Ovary (tissue), 7 donors: ENCODE measurements at regions not wholly inside any gene's neighbourhood (a gene's known extent, or its start where the extent isn't known, plus 50 kb on each side); places are given as distances from the start of the nearest gene placed in this dataset.

Experiments used
- DNase-seq, 5 donors: peaks; one replicate each; pipeline ENCODE4 v3.0.0-alpha.2; 2019 to 2020
- H3K27ac ChIP-seq, 2 donors: fragments of 200-600 bp; one replicate each; pipeline versions ENCODE4 v1.5.1 to v1.8.0; 2019 to 2022
- H3K27me3 ChIP-seq: fragments of 200-600 bp; one replicate; pipeline ENCODE4 v1.8.0; 2022
- H3K36me3 ChIP-seq: fragments of 200-600 bp; sonication (generic); one replicate; pipeline ENCODE4 v1.5.1; 2019
- H3K4me1 ChIP-seq: one replicate; pipeline ENCODE4 v1.8.1; 2013; ENCODE audit warnings: mild to moderate bottlenecking, moderate library complexity; ENCODE audit not compliant: insufficient read depth
- H3K4me3 ChIP-seq: fragments of 200-600 bp; sonication (generic); one replicate; pipeline ENCODE4 v1.5.1; 2017
- H3K9me3 ChIP-seq, 2 donors: fragments of 200-600 bp in 1 of 2; sonication (generic) in 1 of 2; one replicate each; pipeline versions ENCODE4 v1.5.1 to v1.8.1; 2013 to 2019; ENCODE audit warnings: mild to moderate bottlenecking in 1 of 2, moderate library complexity in 1 of 2
- CTCF ChIP-seq, 3 donors: fragments of 450-650 bp in 2 of 3; fragments of 200-600 bp in 1 of 3; IDR thresholded peaks; one replicate each; pipeline versions ENCODE4 v1.5.1 to v1.8.0; 2016 to 2022; ENCODE audit warnings: antibody characterized with exemption in 3 of 3, mild to moderate bottlenecking in 1 of 3
- EP300 ChIP-seq: sonication (generic); formaldehyde crosslinking; IDR thresholded peaks from one replicate; pipeline ENCODE4 v1.6.1; 2017; ENCODE audit warnings: antibody characterized with exemption
- POLR2A ChIP-seq: fragments of 450-650 bp; IDR thresholded peaks from one replicate; pipeline ENCODE4 v1.6.1; 2017; ENCODE audit warnings: antibody characterized with exemption, mild to moderate bottlenecking, moderate library complexity
- WGBS, 3 donors: extraction: QIAGEN DNeasy Blood & Tissue Kit in 1 of 3; methylation state at CpG; one replicate each; pipeline versions ENCODE4 v1.1.5 to v1.1.7; 2013 to 2017; 5-methylcytosine and 5-hydroxymethylcytosine counted together
- intact Hi-C, 4 donors: fragments of 100-400 bp; cut with DNase I; formaldehyde crosslinking; loops; one replicate each; pipeline versions ENCODE4 v1.11.0 to v1.15.1; 2022 to 2023
- donor health status: DM: no; HTN: no; CAD: no; lungs with moderate emphysema.
- donor health status: DM: no; HTN: no; CAD: no.
- donor health status: Bipolar disorder and iron deficiency.
- donor health status: DM: no; HTN: no; CAD: no.
- donor health status: DM: yes; HTN: yes; CAD: no.

DNA sequence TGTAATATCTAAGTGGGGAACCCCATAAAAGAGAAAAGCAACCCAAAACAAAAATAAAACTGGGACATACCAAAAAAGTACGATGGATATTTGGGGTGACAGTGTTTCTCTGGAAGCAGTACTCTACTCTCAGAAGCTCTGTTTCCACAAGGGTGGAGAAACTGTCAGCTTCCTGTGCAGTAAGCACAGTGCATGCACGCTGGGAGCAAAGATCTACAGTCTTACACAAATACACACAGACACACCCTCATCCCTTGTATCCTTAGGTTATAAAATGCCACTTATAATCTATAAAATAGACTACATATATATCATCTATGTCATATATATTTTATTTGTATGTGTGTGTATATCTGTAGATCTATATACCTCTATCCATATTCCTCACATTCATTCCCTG, 225.8 kb upstream of the SOX5 start:
- Histone ChIP-seq H3K4me3 (no peak overlapping the region), H3K27ac (no peak overlapping the region), H3K9me3 (no peaks in the 10 kb centered on the region), H3K4me1 (no peaks in the 10 kb centered on the region), H3K27me3 (no peaks in the 10 kb centered on the region), H3K36me3 (no peaks in the 10 kb centered on the region)
- TF ChIP-seq POLR2A: no peak
- TF ChIP-seq EP300: no peak
- no peak for TF ChIP-seq CTCF (IDR thresholded peaks at IDR 0.05)
- DNase-seq: no peak
- WGBS, 3 donors: 87 to 89% (median 88%) methylated on average over 2 of the region's 2 CpGs
- intact Hi-C loops: no loop called here

DNA sequence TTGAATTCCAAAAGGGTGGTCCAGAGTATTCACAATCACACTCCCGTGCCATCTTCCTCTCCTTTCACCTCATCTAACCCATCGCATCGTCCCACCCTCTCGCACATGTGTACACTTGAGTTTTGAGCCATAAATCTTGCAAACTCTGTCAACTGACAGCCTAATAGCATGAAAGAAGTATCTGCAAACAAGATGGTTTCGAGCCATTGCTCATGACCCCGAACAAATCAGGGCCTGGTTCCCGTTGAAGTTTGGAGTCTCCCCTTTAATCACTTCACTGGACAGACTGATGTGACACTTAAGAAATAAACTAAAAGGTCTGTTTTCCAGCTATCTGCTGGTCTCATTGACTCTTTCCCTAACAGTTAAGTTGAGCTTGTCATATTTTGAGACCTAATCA, 223.6 kb upstream of the SOX5 start:
- no peaks in the 10 kb centered on the region for H3K4me1 ChIP-seq
- no peak overlapping the region for H3K27ac ChIP-seq
- intact Hi-C loops: no loop called here
- H3K36me3 ChIP-seq: no peaks in the 10 kb centered on the region
- 64 to 76% (median 70%) methylated on average over 7 of the region's 7 CpGs for WGBS, 3 donors
- no peaks in the 10 kb centered on the region for H3K27me3 ChIP-seq
- H3K9me3 ChIP-seq: no peaks in the 10 kb centered on the region
- no peak for TF ChIP-seq EP300
- no peak for TF ChIP-seq CTCF (IDR thresholded peaks at IDR 0.05)
- no peak for TF ChIP-seq POLR2A
- no peak overlapping the region for H3K4me3 ChIP-seq
- no peak for DNase-seq

- TF ChIP-seq CTCF (IDR thresholded peaks at IDR 0.05) (no peak), POLR2A (no peak), EP300 (no peak)
- Histone ChIP-seq H3K36me3 (no peaks in the 10 kb centered on the region), H3K27me3 (no peaks in the 10 kb centered on the region), H3K27ac (no peak overlapping the region), H3K9me3 (no peaks in the 10 kb centered on the region), H3K4me1 (no peaks in the 10 kb centered on the region), H3K4me3 (no peak overlapping the region)
- DNase-seq: no peak
- intact Hi-C loops: no loop called here
Measured at GRCh38 chr12:24172773-24173066, 223.2 kb upstream of the SOX5 start.

DNA sequence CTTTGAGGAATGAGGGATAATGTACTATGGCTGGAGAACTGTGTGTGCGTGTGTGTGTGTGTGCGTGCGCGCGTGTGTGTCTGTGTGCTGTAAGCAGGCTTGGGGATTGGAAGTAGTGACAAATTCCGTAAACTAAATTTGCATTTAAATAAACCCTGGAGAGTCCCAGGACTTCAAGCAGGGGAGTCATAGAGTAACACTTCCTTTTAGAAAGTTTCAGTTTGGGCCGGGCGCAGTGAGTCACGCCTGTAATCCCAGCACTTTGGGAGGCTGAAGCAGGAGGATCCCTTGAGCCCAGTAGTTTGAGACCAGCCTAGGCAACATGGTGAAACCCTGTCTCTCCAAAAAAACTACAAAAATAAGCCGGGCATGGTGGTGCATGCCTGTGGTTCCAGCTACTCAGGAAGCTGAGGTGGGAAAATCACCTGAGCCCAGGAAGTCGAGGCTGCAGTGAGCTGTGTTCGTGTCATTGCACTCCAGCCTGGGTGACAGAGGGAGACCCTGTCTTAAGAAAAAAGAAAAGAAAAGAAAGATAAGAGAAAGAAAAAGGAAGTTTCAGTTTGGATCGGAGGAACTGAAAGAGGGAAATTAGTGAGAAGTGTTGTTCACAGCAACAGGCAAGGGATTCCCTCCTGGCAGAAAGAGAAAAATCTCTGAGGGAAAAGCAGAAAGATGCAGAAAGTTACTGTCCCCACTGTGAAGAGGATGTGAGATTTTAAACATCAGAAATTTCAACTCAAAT, 222.7 kb upstream of the SOX5 start:
- Histone ChIP-seq H3K36me3 (no peaks in the 10 kb centered on the region), H3K27ac (no peak overlapping the region), H3K9me3 (no peaks in the 10 kb centered on the region), H3K27me3 (no peaks in the 10 kb centered on the region), H3K4me1 (no peaks in the 10 kb centered on the region), H3K4me3 (no peak overlapping the region)
- 85 to 95% (median 91%) methylated on average over 13 of the region's 13 CpGs for WGBS, 3 donors
- no peak for DNase-seq
- intact Hi-C loops: no loop called here
- TF ChIP-seq POLR2A (no peak), EP300 (no peak), CTCF (IDR thresholded peaks at IDR 0.05) (no peak)
